DMS153 (cell line): ENCODE measurements at regions not wholly inside any gene's neighbourhood (a gene's known extent, or its start where the extent isn't known, plus 50 kb on each side); places are given as distances from the start of the nearest gene placed in this dataset.
"Not testable (repeated sequence)": the region's sequence is repeated elsewhere in the genome, so short reads cannot be mapped to it uniquely, and the experiment has no call there.

ENCODE experiments used
- DNase-seq: peaks from one replicate; lab custom pipeline; 2025; lab: John Stamatoyannopoulos, UW

DNA sequence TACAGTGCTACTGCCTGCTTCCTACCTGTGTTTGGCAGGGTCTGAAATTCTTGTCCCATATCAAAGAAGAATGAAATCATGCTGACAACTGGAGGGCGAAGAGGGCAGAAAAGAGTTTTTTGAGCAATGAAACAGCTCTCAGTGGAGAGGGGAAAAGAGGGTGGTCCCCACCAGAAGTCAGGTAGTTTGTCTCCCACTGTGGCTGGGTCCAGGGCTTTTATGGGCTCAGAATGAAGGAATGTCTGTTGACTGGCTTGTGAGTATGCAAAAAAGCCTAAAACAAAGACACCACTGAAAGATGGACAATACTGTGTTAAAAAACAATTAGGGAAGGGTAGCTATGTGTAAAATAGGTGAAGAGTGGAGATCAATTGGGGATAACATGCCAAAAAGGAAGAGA lies 115.0 kb downstream of the ADAM29 start:
- DNase-seq = no peak

DNA sequence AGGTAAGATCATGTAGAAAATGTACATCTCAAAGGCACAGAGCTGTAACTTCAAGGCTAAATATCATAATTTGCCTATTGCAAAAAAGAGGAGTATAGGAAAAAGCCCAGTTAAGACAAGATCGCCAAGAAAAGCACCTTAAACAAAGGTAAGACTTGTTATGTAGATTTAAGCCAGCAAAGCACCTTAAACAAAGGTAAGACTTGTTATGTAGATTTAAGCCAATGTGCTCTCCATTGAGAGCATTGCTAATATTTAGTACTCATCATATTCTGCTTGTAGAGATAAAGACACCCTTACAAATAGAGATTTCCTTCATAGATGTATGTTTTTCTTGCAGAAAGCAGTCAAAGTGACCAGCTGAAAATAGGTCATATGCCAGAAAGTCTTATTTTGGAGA lies 115.8 kb downstream of the ADAM29 start:
- DNase-seq = no peak

DNA sequence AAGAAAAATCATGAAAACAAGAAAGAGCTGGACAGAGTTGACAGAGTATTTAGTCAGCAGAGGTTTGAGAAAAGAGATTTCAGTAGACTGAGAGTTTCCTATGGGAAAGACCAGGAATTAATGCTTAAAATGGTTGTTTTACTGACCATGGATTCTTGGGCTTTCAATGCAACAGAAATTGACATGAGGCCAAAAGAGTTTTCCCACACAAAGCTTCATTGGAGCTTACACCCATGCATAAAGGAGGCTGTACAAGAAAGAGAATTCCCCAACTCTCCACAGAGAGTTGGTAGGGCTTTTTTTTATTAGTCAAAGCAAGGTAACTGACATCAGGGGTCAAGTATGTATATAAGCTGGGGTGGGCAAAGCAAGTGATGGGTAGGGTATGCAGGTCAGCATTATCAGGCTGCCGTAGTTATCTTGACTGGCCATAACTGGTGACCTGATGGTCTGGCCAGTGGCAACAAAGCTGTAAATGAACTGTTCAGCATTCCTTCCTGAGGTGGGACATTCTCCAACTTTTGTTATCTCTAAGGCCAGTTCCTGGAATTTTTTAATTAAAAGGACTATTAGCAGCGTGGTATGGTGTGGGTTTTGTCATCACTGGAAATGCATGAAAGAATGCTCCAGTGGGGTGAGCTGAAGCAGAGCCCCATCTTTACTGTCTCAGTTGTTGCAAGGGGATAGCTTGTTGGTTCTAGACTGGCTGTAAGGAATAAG lies 117.0 kb downstream of the ADAM29 start:
- no peak for DNase-seq

DNA sequence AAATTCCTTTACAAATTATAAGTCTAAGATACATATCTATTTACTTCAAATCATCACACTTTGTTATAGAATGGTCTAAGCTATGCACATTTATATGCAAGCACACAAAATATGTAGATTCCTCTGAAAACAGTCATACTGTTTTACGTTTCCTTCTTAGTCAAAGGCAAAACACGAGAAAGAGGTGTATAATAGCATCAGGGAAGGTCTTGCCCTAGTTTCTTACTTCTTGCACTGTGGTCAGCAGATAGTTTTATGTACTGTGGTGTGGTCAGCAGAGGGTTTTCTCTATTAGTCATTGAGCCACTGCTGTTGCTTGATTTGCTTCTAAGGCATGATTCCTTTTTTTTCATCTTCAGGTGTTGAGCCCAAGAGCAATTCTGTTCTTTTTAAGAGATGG lies 117.7 kb downstream of the ADAM29 start:
- no peak for DNase-seq

DNA sequence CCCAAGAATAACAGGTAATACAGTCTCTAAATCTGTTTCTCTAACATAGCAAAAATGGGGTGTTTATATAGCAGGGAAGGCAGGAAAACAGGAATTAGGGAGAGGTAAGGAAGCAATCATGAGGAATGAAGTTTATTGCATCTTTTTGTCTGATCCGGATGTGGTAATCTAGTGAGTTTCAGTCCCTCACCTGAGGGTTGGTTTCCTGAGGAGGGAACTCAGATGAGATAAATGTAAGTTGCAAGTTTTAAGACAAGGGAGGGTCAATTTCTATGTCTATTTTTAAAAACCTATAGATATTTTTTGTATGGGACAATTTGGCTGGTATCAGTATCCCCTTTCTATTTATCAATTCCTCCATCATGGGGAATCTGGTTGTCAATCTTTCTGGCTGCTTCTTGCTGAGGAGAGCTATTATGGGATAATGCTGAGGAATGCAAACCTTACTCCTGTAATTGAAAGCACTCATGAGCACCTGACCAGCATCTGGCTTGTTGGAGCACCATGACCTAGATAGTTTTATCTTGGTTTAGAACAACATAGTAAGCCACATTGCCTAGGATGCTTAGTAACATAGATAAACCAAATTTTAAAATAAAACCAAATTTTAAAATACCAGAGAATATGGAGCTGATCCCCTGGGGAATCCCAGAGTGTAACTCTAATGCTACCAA lies 130.1 kb downstream of the ADAM29 start:
- no peak for DNase-seq

DNA sequence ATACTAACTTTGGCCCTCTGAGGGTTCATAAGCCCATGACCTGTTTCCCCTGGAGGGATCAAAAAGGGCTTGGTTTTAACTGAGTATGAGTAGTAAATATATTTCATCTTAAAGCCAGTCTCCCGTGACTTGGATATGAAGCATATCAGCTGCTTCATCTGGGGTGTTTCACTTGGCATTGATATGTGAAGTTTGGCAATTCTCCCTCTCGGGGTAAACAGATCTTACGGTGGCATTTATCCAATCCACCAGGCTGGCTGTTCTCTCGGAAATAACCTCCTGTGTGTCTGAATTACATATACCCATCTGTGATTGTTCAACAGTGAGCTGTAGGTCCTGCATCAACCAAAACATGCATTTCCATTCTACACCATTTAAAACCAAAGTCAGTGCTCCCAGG lies 130.7 kb downstream of the ADAM29 start:
- no peak for DNase-seq

DNA sequence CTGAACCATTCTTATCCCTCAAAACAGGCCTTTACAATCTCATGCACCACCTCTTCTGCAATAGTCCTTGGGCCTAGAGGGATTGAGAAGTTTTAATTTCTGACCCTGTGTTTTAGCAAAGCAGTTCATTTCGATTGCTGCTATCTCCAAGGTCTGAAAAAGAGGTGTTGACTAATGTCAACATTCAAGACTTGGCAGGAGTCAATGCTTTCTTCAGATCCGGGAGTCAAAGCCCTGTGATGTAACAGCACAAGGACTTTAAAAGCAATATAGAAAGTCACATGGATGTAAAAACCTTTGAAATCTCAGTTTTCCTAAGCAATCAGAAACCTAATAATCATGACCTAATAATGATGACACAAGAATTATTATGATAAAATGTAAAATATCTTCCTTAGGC lies 133.8 kb downstream of the ADAM29 start:
- DNase-seq = no peak

DNA sequence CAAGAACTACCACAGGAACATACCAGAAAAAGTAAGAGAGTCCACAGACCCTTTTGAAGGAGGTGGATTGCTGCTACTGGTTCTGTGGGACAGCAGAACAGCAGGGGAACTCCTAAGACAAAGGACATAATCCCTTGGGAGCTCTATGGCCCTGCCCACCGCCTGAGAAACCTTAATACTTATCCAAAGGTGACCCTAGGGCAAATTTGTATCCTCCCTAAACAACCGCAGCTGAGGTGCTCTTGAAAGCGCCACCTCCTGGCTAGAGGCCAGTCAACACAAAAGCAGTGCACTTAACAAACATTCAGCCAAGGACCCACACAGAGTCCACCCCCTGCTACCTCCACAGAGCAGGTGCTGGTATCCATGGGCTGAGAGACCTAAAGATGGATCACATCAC lies 136.8 kb downstream of the ADAM29 start:
- peak; percentile 44 for DNase-seq

DNA sequence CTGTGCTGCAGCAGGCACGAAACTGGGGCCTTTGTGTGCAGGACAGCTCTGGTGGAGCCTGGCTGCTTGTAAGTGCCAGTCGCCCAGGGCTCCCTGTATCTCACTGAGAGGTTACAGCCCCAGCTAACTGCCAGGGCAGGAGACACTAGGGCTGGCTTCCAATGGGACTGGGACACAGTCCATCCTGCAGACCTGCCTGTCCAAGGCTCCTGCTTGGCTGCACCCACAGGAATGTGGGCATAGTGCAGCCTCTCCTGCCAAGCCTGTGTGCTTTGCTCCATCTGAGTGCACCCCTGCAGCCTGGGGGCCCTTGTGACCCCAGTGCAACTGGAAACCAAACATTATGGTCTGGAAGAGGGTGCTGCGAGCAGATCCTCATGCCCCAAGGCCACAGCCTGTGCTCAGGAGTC lies 144.0 kb downstream of the ADAM29 start:
- DNase-seq = no peak

DNA sequence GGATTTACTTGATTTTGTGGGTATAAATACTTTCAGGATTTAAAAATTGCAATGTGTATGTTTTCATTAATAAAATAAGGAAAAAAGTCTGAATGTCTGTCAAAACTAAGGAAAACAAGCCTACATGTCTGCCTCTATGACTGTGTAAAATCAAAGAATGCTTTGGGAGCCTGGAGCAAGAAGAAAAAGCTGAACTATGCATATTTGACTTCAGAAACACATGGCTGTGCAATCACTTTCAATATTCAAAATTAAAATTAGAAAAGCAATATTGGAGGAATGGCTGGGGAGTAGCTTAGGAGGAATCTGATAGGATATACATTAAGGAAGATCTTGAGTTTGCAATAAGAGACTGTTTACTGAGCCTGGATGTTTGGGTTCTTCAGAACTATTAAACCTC lies 147.1 kb downstream of the ADAM29 start:
- no peak for DNase-seq

DNA sequence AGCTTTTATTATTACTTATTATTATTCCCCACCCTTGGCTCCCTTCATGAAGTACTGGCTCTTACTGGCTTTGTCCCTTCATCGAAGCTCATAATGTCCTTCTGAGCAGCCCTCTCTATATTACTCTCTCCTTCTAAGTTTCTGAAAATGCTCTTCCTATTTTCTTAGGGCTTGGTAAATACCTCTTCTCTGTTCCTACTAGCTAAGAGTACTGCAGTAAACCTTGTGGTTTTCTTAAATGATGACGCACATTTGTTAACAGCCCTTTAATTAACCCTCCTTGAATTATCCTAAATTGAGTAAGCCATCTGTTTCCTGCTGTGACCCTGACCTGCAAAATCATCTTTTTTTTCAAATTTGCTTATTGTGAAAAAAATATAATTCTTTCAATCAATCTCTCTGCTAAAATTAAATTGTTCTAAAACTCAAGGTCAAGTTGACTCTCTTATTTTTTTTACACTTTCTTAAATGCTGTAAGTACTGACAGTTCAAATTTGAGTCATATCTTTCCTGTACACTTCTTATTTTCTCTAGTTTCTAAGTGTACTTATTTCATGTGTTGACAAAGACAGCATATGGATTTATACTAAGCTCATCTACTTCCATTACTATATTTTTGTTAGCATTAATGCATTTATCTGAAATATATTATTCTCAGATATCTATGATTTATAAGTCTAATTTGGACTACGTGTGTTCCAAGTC lies 148.9 kb downstream of the ADAM29 start:
- DNase-seq = no peak

DNA sequence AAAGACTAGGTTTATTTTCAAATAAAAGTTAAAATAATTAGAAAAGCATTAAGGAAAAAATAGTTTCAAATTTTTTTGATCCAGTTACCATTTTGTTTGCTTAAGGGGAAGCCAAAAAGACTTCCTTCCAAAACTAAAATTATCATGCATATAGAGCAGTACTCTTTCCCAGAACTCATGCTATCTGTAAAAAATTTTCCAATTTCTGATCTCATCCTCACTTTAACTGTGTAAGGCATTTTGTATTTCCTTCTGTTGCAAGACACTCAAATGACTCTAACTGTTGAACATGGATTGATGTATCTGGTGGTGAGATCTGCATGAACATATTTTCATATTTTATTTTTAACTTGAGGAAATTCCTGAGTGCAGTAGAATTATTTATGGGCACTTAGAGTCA lies 150.1 kb downstream of the ADAM29 start:
- DNase-seq = no peak

DNA sequence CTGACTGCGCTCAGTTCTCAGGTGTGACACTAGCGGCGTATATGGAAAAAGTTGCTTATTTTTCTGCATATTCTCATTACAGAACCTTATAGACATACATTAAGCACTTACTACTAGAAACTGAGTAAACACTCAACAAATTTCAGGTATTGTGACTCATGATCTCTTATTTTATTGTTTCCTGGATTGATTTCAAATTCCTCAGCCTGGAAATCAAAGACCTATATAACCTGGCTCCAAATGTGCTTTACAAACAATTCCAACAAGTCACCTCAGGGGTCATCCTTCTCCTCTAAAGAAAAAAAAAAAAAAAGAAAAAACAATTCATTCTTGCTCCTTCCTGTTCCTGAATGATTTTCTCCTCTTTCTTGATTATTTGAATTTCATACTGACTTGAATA lies 152.3 kb downstream of the ADAM29 start:
- no peak for DNase-seq

DNA sequence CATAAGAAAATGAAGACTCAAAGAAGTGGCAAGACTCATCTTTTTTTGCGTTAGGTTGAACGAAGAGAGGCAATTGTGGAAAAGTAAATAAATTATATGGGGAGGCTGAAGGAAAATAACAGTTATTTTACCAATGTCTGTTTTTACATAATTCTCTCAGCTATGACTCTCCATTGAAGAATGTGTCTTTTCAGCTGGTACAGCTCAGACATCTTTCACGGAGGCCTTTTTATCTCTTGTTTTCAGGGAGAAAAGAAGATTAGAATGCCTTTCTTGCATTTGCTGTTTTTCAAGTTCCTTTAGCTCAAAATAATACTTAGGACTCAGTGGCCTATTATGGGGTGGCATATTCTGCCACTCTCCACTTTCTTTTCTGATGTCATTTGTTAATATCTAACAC lies 153.0 kb downstream of the ADAM29 start:
- DNase-seq = no peak

DNA sequence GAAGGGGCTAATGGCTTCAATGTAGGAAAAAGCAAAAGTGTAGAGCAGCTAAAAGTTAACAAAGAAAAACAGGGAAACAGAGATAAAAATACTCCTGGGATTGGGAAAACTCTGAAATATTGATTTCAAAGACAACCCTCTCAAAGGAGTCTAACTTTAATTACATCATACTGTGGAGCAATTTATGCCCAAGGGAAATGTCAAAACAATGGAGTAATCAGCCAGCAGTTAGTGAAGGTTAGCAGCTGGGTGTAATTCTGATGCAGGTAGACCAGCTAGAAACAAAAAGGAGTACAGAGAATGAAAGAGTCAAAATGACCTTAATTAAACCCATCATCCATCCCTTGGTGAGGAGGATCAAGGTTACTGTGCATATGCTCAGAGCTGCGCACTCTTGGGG lies 169.0 kb downstream of the ADAM29 start:
- DNase-seq = no peak

DNA sequence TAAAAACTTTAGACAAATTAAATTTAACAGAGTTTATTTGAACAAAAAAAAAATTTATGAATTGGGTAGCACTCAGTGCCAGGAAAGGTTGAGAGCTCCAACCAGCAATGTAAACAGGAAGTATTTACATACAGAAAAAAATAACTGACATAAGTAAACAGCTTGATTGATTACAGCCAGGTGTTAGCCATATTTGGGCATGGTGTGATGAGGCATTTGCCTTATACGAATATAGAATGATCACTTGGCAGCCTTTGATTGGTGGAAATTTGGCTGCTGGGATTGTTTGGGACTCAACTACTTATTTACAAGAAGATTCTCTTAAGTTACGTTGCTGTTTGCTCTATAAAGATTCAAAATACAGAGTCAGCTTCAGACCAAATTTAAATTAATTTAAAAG lies 172.0 kb downstream of the ADAM29 start:
- DNase-seq = peak; percentile 32

DNA sequence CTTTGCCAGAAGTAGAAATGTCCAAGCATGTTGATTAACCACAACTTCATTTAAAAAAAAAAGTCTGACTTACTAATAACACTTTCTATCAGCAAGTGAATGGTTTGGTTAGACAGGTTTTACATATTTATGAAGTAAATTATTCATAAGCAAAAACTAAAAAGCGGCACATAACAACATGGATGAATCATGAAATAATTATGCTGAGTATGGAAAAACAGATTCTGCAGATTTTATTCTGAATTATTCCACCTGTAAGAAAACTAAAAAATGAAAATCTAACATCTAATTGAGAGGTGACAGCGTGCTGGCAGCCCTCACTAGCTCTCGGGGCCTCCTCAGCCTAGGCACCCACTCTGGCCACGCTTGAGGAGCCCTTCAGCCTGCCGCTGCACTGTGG lies 173.5 kb downstream of the ADAM29 start:
- DNase-seq = no peak

DNA sequence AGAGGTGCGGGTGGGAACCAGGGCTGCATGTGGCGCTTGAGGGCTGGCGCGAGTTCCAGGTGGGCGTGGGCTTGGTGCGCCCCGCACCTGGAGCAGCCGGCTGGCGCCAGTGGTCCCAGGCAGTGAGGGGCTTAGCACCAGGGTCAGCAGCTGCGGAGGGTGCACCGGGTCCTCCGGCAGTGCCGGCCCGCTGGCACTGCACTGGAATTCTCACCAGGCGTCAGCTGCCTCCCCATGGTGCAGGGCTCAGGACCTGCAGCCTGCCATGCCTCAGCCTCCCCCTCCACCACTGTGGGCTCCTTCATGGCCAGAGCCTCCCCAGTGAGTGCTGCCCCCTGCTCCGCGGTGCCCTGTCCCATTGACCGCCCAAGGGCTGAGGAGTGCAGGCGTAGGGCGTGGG lies 174.0 kb downstream of the ADAM29 start:
- DNase-seq = no peak

DNA sequence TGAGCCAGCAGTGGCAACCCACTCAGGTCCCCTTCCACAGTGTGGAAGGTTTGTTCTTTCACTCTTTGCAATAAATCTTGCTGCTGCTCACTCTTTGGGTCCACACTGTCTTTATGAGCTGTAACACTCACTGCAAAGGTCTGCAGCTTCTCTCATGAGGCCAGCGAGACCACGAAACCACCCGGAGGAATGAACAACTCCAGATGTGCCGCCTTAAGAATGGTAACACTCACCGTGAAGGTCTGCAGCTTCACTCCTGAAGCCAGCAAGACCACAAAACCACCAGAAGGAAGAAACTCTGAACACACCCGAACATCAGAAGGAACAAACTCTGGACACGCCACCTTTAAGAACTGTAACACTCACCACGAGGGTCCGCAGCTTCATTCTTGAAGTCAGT lies 174.9 kb downstream of the ADAM29 start:
- not testable (repeated sequence) for DNase-seq

DNA sequence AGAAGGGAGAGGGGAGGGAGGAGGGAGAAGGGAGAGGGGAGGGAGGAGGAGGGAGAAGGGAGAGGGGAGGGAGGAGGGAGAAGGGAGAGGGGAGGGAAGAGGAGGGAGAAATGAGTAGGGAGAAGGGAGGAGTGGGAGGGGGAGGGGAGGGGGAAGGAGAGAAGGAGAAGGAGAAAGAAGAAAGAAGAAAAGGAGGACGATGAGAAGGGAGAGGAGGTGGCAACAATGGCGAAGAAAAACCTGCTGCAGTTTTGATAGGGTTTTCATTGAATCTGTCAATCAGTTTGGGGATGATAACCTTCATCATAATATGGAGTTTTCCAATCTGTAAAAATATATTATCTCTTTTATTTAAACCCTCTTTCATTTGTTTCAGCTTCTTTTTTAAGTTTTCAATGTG lies 185.2 kb downstream of the ADAM29 start:
- DNase-seq = no peak

DNA sequence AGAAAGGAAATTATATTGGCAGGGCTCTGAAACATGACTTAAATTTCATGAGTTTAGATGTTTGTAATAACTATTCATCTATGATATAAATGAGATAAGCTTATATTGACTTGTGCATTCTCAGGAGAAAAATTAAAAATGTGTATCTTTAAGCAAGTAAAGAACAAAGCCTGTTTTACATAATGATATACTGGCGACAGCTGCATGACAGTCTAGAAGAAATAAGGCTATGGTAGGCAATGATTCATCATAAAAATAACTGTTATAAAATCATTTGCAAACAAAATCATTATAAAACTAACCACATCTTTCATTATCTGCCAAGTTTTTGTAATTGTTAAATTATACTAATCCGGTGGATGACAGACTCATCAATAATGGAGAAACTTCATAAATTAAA lies 188.1 kb downstream of the ADAM29 start:
- DNase-seq = no peak

DNA sequence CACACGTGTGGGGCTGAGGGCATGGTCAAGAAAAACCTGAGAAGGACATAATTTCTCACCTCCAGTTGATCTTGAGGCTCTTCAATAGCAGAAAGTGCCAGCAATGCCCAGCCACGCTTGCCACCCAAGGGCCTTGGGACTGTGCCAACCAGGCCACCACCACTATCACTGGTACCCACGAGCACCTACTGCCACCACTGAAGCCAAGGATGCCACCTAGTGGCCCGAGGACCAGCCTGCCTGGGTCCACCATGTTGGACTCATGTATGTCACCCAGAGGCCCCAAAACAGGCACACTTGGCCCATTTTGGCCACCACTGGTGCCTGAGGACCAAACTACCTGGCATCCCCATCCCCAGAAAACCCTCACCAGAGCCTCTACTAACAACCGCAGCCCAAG lies 191.8 kb downstream of the ADAM29 start:
- no peak for DNase-seq

DNA sequence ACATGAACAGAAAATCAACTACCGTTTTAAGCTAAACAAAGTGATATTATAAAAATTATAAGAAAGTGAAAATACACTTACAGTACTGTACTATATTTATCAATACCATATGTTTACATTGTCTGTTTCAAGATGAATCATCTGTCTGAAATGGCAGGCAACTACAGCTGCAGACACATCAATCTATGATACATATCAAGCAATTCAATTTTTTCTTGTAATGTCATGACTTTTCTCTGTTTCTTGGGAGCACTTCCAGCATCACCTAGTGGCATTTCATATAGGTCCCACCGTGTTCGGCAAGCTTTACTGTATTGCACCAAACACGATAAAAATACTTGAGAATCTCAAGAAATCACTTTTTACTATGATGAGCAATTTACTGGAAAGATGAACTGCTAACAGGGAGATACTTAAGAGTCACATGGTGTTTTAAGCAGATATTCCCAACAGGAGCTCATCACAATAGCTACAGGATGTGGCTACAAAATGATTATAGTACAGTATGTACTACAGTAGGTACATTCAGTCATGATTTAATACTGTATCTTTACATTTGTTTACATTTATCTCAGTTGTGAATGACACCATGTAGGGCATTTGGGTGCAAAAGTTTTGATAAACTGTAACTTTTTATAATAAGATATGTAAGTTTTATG lies 207.4 kb downstream of the ADAM29 start:
- no peak for DNase-seq
